Ectodermal cell (in vitro differentiated cells): ENCODE measurements at regions not wholly inside any gene's neighbourhood (a gene's known extent, or its start where the extent isn't known, plus 50 kb on each side); places are given as distances from the start of the nearest gene placed in this dataset.
A peak's percentile ranks its signal among the peaks of the same experiment; 100 is the strongest.

Source experiments
- H3K27ac ChIP-seq: 2 replicates; pipeline ENCODE4 v1.7.0; 2013; ENCODE audit warnings: mild to moderate bottlenecking, low read depth, low read length; ENCODE audit not compliant: insufficient read depth, poor library complexity, severe bottlenecking
- H3K27me3 ChIP-seq: 2 replicates; pipeline ENCODE4 v1.7.0; 2013; ENCODE audit warnings: mild to moderate bottlenecking, low read length; ENCODE audit not compliant: insufficient read depth, control insufficient read depth, poor library complexity, severe bottlenecking
- H3K36me3 ChIP-seq: one replicate; pipeline ENCODE4 v1.7.0; 2013; ENCODE audit warnings: low read length; ENCODE audit not compliant: control insufficient read depth, insufficient read depth
- H3K4me1 ChIP-seq: one replicate; pipeline ENCODE4 v1.7.0; 2013; ENCODE audit warnings: low read length; ENCODE audit not compliant: control insufficient read depth, insufficient read depth
- H3K4me3 ChIP-seq: 2 replicates; pipeline ENCODE4 v1.7.0; 2013; ENCODE audit warnings: low read depth, low read length, control low read depth; ENCODE audit not compliant: insufficient read depth
- H3K9me3 ChIP-seq: 2 replicates; pipeline ENCODE4 v1.7.0; 2013; ENCODE audit warnings: mild to moderate bottlenecking, low read length, moderate library complexity; ENCODE audit not compliant: control insufficient read depth
- WGBS, 2 experiments: methylation state at CpG; one replicate each; pipeline ENCODE4 v1.1.7; 2013; ENCODE audit warnings: missing lambda C conversion rate in 2 of 2; 5-methylcytosine and 5-hydroxymethylcytosine counted together

DNA sequence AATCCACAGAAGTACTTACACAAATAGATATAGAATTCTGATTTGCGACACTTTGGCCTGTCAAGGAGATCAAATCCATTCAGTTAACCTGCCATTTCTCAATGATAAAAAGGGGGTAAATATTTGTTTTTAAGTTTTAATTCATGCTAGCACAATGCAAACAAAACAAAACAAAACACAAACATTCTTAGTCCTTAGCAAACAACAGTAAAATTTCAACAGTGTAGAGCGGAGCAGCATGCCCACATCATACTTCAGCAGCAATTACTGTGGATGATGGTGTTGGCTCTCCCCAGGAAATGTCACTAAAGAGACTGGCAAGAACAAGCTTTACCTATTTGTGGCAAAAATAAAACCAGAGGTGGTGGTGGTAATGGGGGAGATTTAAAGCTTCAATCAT, 625.2 kb upstream of the PCDH20 start:
- Histone ChIP-seq H3K9me3 (no peaks in the 10 kb centered on the region), H3K36me3 (no peaks in the 10 kb centered on the region), H3K4me3 (no peak overlapping the region), H3K4me1 (no peaks in the 10 kb centered on the region), H3K27ac (no peak overlapping the region), H3K27me3 (no peaks in the 10 kb centered on the region)
- WGBS, 2 experiments: 83 to 98% methylated on average over 1 to 2 of the region's 2 CpGs

- Histone ChIP-seq H3K9me3 (no peaks in the 10 kb centered on the region), H3K36me3 (no peaks in the 10 kb centered on the region), H3K4me1 (no peaks in the 10 kb centered on the region), H3K4me3 (no peak overlapping the region), H3K27me3 (no peaks in the 10 kb centered on the region), H3K27ac (no peak overlapping the region)
- 89 to 95% methylated on average over 1 to 2 of the region's 3 CpGs for WGBS, 2 experiments
Measured at GRCh38 chr13:62040078-62040477, 624.4 kb upstream of the PCDH20 start.

GRCh38 chr13:62038214-62038613, 622.6 kb upstream of the PCDH20 start:
- no peak overlapping the region for H3K27ac ChIP-seq
- 95 to 100% methylated on average over 1 of the region's 1 CpG for WGBS, 2 experiments

GRCh38 chr13:62035981-62036380, 620.3 kb upstream of the PCDH20 start:
- 86 to 100% methylated on average over 1 of the region's 2 CpGs for WGBS, 2 experiments
- Histone ChIP-seq H3K36me3 (no peaks in the 10 kb centered on the region), H3K9me3 (no peaks in the 10 kb centered on the region)

More at GRCh38 chr13:62038214-62038613, 622.6 kb upstream of the PCDH20 start:
- H3K9me3 ChIP-seq: no peaks in the 10 kb centered on the region
- H3K4me1 ChIP-seq: no peaks in the 10 kb centered on the region
- no peaks in the 10 kb centered on the region for H3K27me3 ChIP-seq
- no peak overlapping the region for H3K4me3 ChIP-seq
- H3K36me3 ChIP-seq: no peaks in the 10 kb centered on the region

DNA sequence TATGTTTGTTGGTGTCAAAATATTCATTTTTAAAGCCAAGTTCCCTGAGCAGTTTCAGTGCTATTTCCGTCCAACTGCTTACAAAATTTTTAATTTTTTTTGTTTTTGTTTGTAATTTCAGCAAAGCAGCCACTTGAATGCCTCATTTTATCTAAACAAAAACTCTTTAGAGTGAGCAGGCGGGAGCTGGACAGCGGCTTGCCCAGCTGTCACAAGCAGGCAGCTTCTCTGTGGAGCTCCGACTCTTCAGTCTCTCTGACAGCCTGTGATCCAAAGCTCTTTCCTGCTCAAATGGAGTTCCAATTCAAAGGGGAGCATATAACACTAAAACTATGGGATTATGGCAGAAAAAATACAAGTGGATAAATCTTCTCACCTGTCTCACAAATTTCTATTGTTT, 618.3 kb upstream of the PCDH20 start:
- Histone ChIP-seq H3K9me3 (no peaks in the 10 kb centered on the region), H3K27me3 (no peaks in the 10 kb centered on the region), H3K4me3 (no peak overlapping the region), H3K36me3 (no peaks in the 10 kb centered on the region), H3K27ac (peak overlapping the region; percentile 29), H3K4me1 (peaks cover 7% of the 10 kb centered on the region)
- 89% methylated on average over 3 to 4 of the region's 4 CpGs for WGBS, 2 experiments

More at GRCh38 chr13:62035981-62036380, 620.3 kb upstream of the PCDH20 start:
- Histone ChIP-seq H3K27ac (no peak overlapping the region), H3K4me3 (no peak overlapping the region), H3K27me3 (no peaks in the 10 kb centered on the region), H3K4me1 (peaks cover 7% of the 10 kb centered on the region)

DNA sequence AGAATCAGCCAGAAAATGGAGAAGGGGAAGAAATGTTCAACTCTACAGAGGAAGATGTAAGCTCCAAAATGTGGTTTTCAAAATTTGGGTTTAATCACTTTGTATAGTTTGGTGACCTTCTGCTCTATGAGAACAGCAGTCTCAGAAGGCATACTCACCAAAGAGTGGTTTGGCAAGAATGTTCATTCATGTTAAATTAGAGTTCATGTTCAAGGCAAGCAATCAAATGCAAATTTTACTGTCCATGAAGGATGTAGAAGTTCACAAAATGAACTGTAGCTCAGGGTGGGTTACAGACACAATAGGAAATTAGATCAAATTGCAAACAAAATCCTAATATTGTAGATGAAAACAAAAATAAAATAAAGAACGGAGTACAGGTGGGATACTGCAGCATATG, 606.7 kb upstream of the PCDH20 start:
- WGBS, 2 experiments: 95 to 100% methylated on average over 1 of the region's 1 CpG
- Histone ChIP-seq H3K27me3 (no peaks in the 10 kb centered on the region), H3K36me3 (no peaks in the 10 kb centered on the region), H3K4me1 (no peaks in the 10 kb centered on the region), H3K9me3 (no peaks in the 10 kb centered on the region), H3K4me3 (no peak overlapping the region), H3K27ac (no peak overlapping the region)

DNA sequence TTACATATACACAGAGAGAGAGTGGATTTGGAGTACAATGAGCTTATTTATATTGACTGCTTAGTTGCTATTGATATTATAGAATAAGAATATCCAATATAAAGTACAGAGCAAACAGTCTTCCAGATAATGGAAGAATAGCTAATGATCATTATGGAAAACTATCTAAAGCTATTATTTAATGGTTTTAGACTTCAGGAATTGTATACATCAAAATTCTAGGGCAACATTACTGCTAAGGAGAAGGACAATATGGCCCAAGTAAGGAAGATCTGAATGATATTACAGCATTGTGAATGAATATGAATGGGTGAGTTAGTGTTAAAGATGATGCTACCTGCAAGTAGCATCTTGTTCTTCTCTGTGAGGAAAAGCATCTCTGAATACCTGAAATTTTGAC, 604.2 kb upstream of the PCDH20 start:
- Histone ChIP-seq H3K4me3 (no peak overlapping the region), H3K36me3 (no peaks in the 10 kb centered on the region), H3K9me3 (no peaks in the 10 kb centered on the region), H3K27ac (no peak overlapping the region), H3K27me3 (no peaks in the 10 kb centered on the region), H3K4me1 (no peaks in the 10 kb centered on the region)

DNA sequence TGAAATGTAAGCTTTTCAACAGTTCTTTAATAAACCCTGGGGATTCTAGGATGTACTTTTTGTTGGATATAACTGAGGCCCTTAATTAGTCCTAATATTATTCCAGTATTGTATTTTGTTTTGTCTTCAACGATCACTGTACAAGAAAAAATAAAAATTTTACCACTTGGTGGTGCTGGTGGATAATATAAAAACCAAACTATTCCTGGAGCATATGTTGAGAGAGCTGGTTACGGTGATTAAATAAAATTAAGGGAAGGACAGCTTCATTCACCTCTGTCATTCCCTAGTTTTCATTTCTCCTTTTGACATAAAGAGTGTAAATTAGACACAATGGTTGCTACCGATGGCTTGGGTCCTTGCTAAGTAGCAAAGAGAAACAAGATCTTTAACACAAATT, 598.6 kb upstream of the PCDH20 start:
- WGBS, 2 experiments: 93 to 100% methylated on average over 1 to 2 of the region's 3 CpGs
- Histone ChIP-seq H3K27me3 (no peaks in the 10 kb centered on the region), H3K36me3 (no peaks in the 10 kb centered on the region), H3K4me1 (no peaks in the 10 kb centered on the region), H3K27ac (no peak overlapping the region), H3K4me3 (no peak overlapping the region), H3K9me3 (no peaks in the 10 kb centered on the region)

DNA sequence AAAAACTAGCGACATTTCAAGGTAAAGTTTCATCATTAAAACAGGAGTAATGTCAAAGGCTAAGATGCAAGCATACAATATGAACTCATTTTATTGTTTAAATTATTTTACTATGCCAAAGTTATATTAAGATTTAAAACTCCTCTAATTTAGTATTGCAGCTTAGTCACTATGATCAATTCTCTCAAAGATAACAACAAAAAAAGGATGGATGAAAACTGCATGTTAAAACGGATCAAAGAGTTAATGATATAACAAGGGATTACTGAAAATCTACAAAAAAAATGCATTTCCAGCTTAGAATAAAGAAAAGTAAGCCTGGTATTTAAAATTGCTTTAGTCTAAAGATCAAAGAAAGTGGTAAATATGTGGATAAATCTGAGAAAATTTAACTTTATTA, 587.8 kb upstream of the PCDH20 start:
- H3K9me3 ChIP-seq: no peaks in the 10 kb centered on the region
- no peak overlapping the region for H3K27ac ChIP-seq
- no peak overlapping the region for H3K4me3 ChIP-seq
- 100% methylated on average over 2 of the region's 2 CpGs; no CpG with 5 or more reads in 1 of the 2 experiments for WGBS, 2 experiments
- no peaks in the 10 kb centered on the region for H3K4me1 ChIP-seq
- no peaks in the 10 kb centered on the region for H3K36me3 ChIP-seq
- H3K27me3 ChIP-seq: no peaks in the 10 kb centered on the region

DNA sequence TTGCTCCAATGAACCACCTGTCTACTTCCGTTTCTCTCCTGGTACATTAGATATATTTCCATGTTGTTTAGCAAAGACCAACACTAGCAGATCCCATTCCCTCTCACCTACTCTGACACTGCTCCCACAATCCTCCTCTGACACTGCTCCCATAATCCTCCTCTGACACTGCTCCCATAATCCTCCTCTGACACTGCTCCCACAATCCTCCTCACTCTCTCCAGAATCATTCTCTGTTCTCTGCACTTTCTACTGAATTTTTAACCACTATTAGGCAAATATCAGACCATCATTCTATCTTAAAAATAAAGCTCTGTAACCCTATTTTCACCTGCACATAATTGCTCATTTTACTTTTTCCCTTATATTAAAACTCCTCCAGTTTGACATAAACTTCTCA, 578.5 kb upstream of the PCDH20 start:
- no peaks in the 10 kb centered on the region for H3K9me3 ChIP-seq
- no peak overlapping the region for H3K4me3 ChIP-seq
- H3K36me3 ChIP-seq: no peaks in the 10 kb centered on the region
- H3K4me1 ChIP-seq: no peaks in the 10 kb centered on the region
- 95% methylated on average over 1 of the region's 1 CpG for WGBS, 2 experiments
- no peak overlapping the region for H3K27ac ChIP-seq
- no peaks in the 10 kb centered on the region for H3K27me3 ChIP-seq

DNA sequence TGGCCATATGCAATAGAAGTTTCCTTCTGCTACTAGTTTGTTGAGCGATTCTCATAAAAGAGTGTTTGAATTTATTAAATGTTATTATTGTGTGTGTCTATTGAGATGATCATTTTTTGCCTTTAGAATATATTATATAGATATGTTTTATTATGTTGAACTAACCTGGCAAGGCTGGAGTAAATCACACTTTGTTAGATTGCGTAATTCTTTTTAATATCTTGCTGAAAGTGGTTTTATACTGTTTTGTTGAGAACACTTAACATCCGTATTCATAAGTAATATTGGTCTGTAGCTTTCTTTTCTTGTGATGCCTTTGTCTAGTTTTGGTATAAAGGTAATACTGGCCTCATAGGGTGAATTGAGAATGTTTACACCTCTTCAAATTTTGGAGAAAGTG, 574.3 kb upstream of the PCDH20 start:
- Histone ChIP-seq H3K36me3 (no peaks in the 10 kb centered on the region), H3K4me1 (no peaks in the 10 kb centered on the region), H3K27ac (no peak overlapping the region), H3K9me3 (no peaks in the 10 kb centered on the region), H3K4me3 (no peak overlapping the region), H3K27me3 (no peaks in the 10 kb centered on the region)
- WGBS, 2 experiments: 97 to 98% methylated on average over 3 of the region's 3 CpGs
